Calu3 (cell line): ENCODE measurements at regions not wholly inside any gene's neighbourhood (a gene's known extent, or its start where the extent isn't known, plus 50 kb on each side); places are given as distances from the start of the nearest gene placed in this dataset.

Source experiments
- BruUV-seq: library from RNA; stranded (reverse); fragments of 400-500 nt; replicated peaks from 2 replicates; lab custom pipeline; 2021; lab: Mats Ljungman, UMichigan
- CTCF ChIA-PET: fragments of 300-600 bp; sonication (Branson Sonifier 250); formaldehyde crosslinking; loops from one replicate; lab custom pipeline; 2022; ENCODE audit warnings: antibody characterized with exemption; lab: Charles Lee
- DNase-seq: peaks from one replicate; pipeline ENCODE4 v3.0.0; 2022
- H3K27ac Mint-ChIP-seq: one replicate; pipeline ENCODE4 v1.8.0; 2022; ENCODE audit warnings: mixed read lengths; ENCODE audit not compliant: unreplicated experiment
- H3K27me3 Mint-ChIP-seq: one replicate; pipeline ENCODE4 v1.8.0; 2022; ENCODE audit warnings: mixed read lengths; ENCODE audit not compliant: unreplicated experiment
- H3K36me3 Mint-ChIP-seq: one replicate; pipeline ENCODE4 v1.8.0; 2022; ENCODE audit warnings: mild to moderate bottlenecking, moderate library complexity, mixed read lengths; ENCODE audit not compliant: insufficient read depth, unreplicated experiment
- H3K4me1 Mint-ChIP-seq: one replicate; pipeline ENCODE4 v1.8.0; 2022; ENCODE audit warnings: mild to moderate bottlenecking, low read depth, mixed read lengths; ENCODE audit not compliant: unreplicated experiment
- H3K4me3 Mint-ChIP-seq: one replicate; pipeline ENCODE4 v1.8.0; 2022; ENCODE audit warnings: mild to moderate bottlenecking, low read depth, moderate library complexity, mixed read lengths; ENCODE audit not compliant: unreplicated experiment
- H3K9me3 Mint-ChIP-seq: one replicate; pipeline ENCODE4 v1.8.0; 2022; ENCODE audit warnings: low read depth, mixed read lengths; ENCODE audit not compliant: unreplicated experiment
- CTCF ChIP-seq: fragments of 200-600 bp; IDR thresholded peaks from one replicate; pipeline ENCODE4 v1.8.0; 2022; ENCODE audit warnings: antibody characterized with exemption; ENCODE audit not compliant: unreplicated experiment
- intact Hi-C: fragments of 100-400 bp; cut with micrococcal nuclease; formaldehyde crosslinking; loops from one replicate; pipeline ENCODE4 v1.10.0; 2022; ENCODE audit not compliant: unreplicated experiment

GRCh38 chr4:82140422-82140821, 233.4 kb downstream of the HNRNPD start:
- Mint-ChIP-seq H3K4me3 (no peak overlapping the region), H3K36me3 (no peaks in the 10 kb centered on the region), H3K4me1 (peaks cover 24% of the 10 kb centered on the region), H3K27ac (no peak overlapping the region), H3K9me3 (no peaks in the 10 kb centered on the region), H3K27me3 (no peaks in the 10 kb centered on the region)
- TF ChIP-seq CTCF: no peak
- intact Hi-C loops: no loop called here
- CTCF ChIA-PET: no interaction called here
- BruUV-seq: no TSS peak
- no peak for DNase-seq

- Mint-ChIP-seq H3K4me3 (no peak overlapping the region), H3K36me3 (no peaks in the 10 kb centered on the region), H3K4me1 (peaks cover 16% of the 10 kb centered on the region), H3K9me3 (no peaks in the 10 kb centered on the region), H3K27ac (no peak overlapping the region), H3K27me3 (no peaks in the 10 kb centered on the region)
- no peak for TF ChIP-seq CTCF
- no TSS peak for BruUV-seq
- DNase-seq: no peak
- CTCF ChIA-PET: no interaction called here
- intact Hi-C loops: no loop called here
These were observed 234.5 kb downstream of the HNRNPD start for GRCh38 chr4:82139287-82139686.

GRCh38 chr4:82138374-82138773, 235.4 kb downstream of the HNRNPD start:
- DNase-seq: no peak
- Mint-ChIP-seq H3K27ac (no peak overlapping the region), H3K36me3 (no peaks in the 10 kb centered on the region), H3K4me1 (peaks cover 7% of the 10 kb centered on the region), H3K4me3 (no peak overlapping the region), H3K27me3 (no peaks in the 10 kb centered on the region), H3K9me3 (no peaks in the 10 kb centered on the region)
- TF ChIP-seq CTCF: no peak
- CTCF ChIA-PET: no interaction called here
- intact Hi-C loops: no loop called here
- BruUV-seq: no TSS peak

- Mint-ChIP-seq H3K4me3 (no peak overlapping the region), H3K9me3 (no peaks in the 10 kb centered on the region), H3K36me3 (no peaks in the 10 kb centered on the region), H3K27ac (no peak overlapping the region), H3K27me3 (no peaks in the 10 kb centered on the region), H3K4me1 (no peaks in the 10 kb centered on the region)
- intact Hi-C loops: no loop called here
- DNase-seq: no peak
- no TSS peak for BruUV-seq
- TF ChIP-seq CTCF: no peak
- CTCF ChIA-PET: no interaction called here
These were observed 237.5 kb downstream of the HNRNPD start for GRCh38 chr4:82136161-82136801.
